ENCODE measurements at regions not wholly inside any gene's neighbourhood (a gene's known extent, or its start where the extent isn't known, plus 50 kb on each side); places are given as distances from the start of the nearest gene placed in this dataset.

DNA sequence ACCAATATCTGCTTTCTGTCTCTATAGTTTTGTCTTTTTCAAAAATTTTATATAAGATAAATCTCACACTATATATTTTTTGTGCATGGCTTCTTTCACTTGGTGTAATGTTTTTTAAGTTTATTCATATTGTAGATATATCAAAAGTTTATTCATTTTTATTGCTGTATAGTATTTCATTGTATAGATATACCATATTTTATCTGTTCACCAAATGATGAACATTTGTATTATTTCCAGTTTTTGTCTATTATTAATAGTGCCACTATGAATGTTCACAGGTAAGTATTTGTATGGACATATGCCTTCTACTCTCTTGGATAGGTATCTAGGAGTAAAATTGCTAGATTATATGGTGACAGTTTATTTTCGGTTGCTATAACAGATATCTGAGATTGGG is 289.5 kb upstream of the CITED2 start:
- in situ Hi-C loops (cut with MboI) = no loop called here
- Histone ChIP-seq H3K4me2 (ENCODE audit: unreplicated experiment) (no peak overlapping the region), H3K79me2 (ENCODE audit: insufficient read depth) (no peaks in the 10 kb centered on the region), H3K4me3 (no peak overlapping the region), H3K9me2 (ENCODE audit: insufficient read depth) (no peaks in the 10 kb centered on the region), H3F3A (ENCODE audit: insufficient read depth) (no peaks in the 10 kb centered on the region), H3K9ac (no peak overlapping the region), H3K36me3 (ENCODE audit: low read depth) (no peaks in the 10 kb centered on the region), H3K27ac (no peak overlapping the region), H3K4me1 (ENCODE audit: insufficient read depth) (no peaks in the 10 kb centered on the region), H3K9me3 (ENCODE audit: low read depth) (no peaks in the 10 kb centered on the region), H2AFZ (no peak overlapping the region), H4K20me1 (ENCODE audit: insufficient read depth) (no peaks in the 10 kb centered on the region), H3K27me3 (replicated peaks; ENCODE audit: insufficient read depth) (no peaks in the 10 kb centered on the region)
- no peak for TF ChIP-seq EZH2phosphoT487 (IDR thresholded peaks at IDR 0.05; ENCODE audit: insufficient read depth, low read depth)
- no peak for TF ChIP-seq EZH2 (IDR thresholded peaks at IDR 0.05; ENCODE audit: insufficient read depth, poor library complexity, severe bottlenecking)
- DNase-seq = no peak
- 89 to 95% methylated on average over 1 of the region's 1 CpG for WGBS, 2 experiments (ENCODE audit: low coverage in 1 of 2, low lambda C conversion rate in 2 of 2, missing lambda C conversion rate in 2 of 2)

DNA sequence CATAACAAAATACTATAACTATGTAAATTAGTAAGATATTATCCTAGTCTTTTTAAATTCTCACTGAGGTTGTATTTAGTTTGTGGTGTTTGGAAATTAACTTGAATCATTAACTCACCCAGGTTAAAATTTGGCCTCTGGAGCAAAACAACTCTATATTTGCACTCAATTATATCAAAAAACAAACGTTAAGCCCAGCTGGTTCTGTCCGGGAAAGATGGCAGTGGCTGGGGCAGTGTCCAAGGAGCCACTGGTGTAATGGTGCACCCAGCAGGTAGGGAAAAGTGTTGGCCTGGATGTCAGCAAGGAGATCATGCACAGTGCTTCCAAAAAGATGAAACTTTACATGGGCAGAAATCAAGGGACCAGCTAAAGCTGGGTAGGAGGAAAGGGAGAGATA is 285.3 kb upstream of the CITED2 start:
- H3K27ac ChIP-seq = no peak overlapping the region
- no peaks in the 10 kb centered on the region for H3K9me3 ChIP-seq (ENCODE audit: low read depth)
- no peaks in the 10 kb centered on the region for H3K79me2 ChIP-seq (ENCODE audit: insufficient read depth)
- no peaks in the 10 kb centered on the region for H3K27me3 ChIP-seq (replicated peaks; ENCODE audit: insufficient read depth)
- no peaks in the 10 kb centered on the region for H3K36me3 ChIP-seq (ENCODE audit: low read depth)
- no peaks in the 10 kb centered on the region for H3K9me2 ChIP-seq (ENCODE audit: insufficient read depth)
- TF ChIP-seq EZH2phosphoT487 (IDR thresholded peaks at IDR 0.05; ENCODE audit: insufficient read depth, low read depth) (no peak), EZH2 (IDR thresholded peaks at IDR 0.05; ENCODE audit: insufficient read depth, poor library complexity, severe bottlenecking) (no peak)
- in situ Hi-C loops (cut with MboI) = no loop called here
- no peak overlapping the region for H3K4me3 ChIP-seq
- no peak overlapping the region for H2AFZ ChIP-seq
- DNase-seq = no peak
- H3K4me2 ChIP-seq (ENCODE audit: unreplicated experiment) = no peak overlapping the region
- no peaks in the 10 kb centered on the region for H3F3A ChIP-seq (ENCODE audit: insufficient read depth)
- no peaks in the 10 kb centered on the region for H3K4me1 ChIP-seq (ENCODE audit: insufficient read depth)
- WGBS, 2 experiments (ENCODE audit: low coverage in 1 of 2, low lambda C conversion rate in 2 of 2, missing lambda C conversion rate in 2 of 2) = 87 to 95% methylated on average over 2 of the region's 2 CpGs
- H4K20me1 ChIP-seq (ENCODE audit: insufficient read depth) = no peaks in the 10 kb centered on the region
- no peak overlapping the region for H3K9ac ChIP-seq

DNA sequence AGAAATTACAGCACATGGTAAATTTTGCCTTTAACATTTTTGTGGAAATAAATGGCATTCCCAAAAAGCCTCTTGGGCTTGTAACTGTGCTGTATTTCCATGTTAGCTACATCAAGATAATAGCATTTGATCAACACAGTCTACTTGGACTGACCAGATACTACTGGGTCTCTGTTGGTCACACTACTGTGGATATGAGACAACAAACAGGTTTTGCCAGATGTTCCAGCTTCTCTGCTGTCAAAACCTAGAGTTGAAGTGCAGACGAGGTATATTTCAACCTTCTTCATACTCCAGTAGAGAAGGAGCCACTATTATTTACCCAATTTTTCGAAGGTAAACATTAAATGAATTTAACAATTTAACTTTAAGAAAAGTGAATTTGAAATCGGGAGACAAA is 284.7 kb upstream of the CITED2 start:
- Histone ChIP-seq H3K4me1 (ENCODE audit: insufficient read depth) (no peaks in the 10 kb centered on the region), H3K36me3 (ENCODE audit: low read depth) (no peaks in the 10 kb centered on the region), H2AFZ (no peak overlapping the region), H3K9ac (no peak overlapping the region), H3K4me3 (no peak overlapping the region), H4K20me1 (ENCODE audit: insufficient read depth) (no peaks in the 10 kb centered on the region), H3K4me2 (ENCODE audit: unreplicated experiment) (no peak overlapping the region), H3K79me2 (ENCODE audit: insufficient read depth) (no peaks in the 10 kb centered on the region), H3F3A (ENCODE audit: insufficient read depth) (no peaks in the 10 kb centered on the region), H3K9me3 (ENCODE audit: low read depth) (no peaks in the 10 kb centered on the region), H3K27me3 (replicated peaks; ENCODE audit: insufficient read depth) (no peaks in the 10 kb centered on the region), H3K9me2 (ENCODE audit: insufficient read depth) (no peaks in the 10 kb centered on the region), H3K27ac (no peak overlapping the region)
- no peak for TF ChIP-seq EZH2 (IDR thresholded peaks at IDR 0.05; ENCODE audit: insufficient read depth, poor library complexity, severe bottlenecking)
- TF ChIP-seq EZH2phosphoT487 (IDR thresholded peaks at IDR 0.05; ENCODE audit: insufficient read depth, low read depth) = no peak
- 68 to 70% methylated on average over 3 of the region's 3 CpGs for WGBS, 2 experiments (ENCODE audit: low coverage in 1 of 2, low lambda C conversion rate in 2 of 2, missing lambda C conversion rate in 2 of 2)
- no peak for DNase-seq
- in situ Hi-C loops (cut with MboI) = no loop called here

DNA sequence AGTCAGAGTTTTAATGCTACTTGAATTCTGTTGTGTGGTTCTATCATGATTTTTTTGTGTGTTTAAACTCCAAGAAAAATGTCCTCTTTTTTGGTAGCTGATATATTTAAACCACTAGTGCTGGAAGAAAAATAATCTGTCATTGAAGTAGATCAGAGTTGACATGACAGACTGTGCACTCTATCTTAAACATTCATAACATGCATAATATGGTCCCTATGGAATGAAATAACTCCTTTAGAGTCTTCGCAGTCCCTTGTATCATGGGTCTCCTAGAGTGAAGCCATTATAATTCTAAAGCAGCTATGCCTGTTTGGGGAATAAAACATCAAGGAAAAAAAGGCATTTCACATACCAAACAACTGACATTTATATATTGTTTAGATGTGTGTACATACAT is 282.7 kb upstream of the CITED2 start:
- Histone ChIP-seq H3F3A (ENCODE audit: insufficient read depth) (no peaks in the 10 kb centered on the region), H3K9me3 (ENCODE audit: low read depth) (no peaks in the 10 kb centered on the region), H3K79me2 (ENCODE audit: insufficient read depth) (no peaks in the 10 kb centered on the region), H3K27ac (no peak overlapping the region), H2AFZ (no peak overlapping the region), H3K9me2 (ENCODE audit: insufficient read depth) (no peaks in the 10 kb centered on the region), H3K9ac (no peak overlapping the region), H3K27me3 (replicated peaks; ENCODE audit: insufficient read depth) (no peaks in the 10 kb centered on the region), H3K4me2 (ENCODE audit: unreplicated experiment) (no peak overlapping the region), H3K4me1 (ENCODE audit: insufficient read depth) (no peaks in the 10 kb centered on the region), H4K20me1 (ENCODE audit: insufficient read depth) (no peaks in the 10 kb centered on the region), H3K4me3 (no peak overlapping the region), H3K36me3 (ENCODE audit: low read depth) (no peaks in the 10 kb centered on the region)
- TF ChIP-seq EZH2phosphoT487 (IDR thresholded peaks at IDR 0.05; ENCODE audit: insufficient read depth, low read depth) (no peak), EZH2 (IDR thresholded peaks at IDR 0.05; ENCODE audit: insufficient read depth, poor library complexity, severe bottlenecking) (no peak)
- no peak for DNase-seq
- 97% methylated on average over 1 of the region's 1 CpG for WGBS, 2 experiments (ENCODE audit: low coverage in 1 of 2, low lambda C conversion rate in 2 of 2, missing lambda C conversion rate in 2 of 2)
- in situ Hi-C loops (cut with MboI) = no loop called here

All from GM23248 (cell line).